Brain microvascular endothelial cell (primary cell): ENCODE measurements at regions not wholly inside any gene's neighbourhood (a gene's known extent, or its start where the extent isn't known, plus 50 kb on each side); places are given as distances from the start of the nearest gene placed in this dataset.

ENCODE experiments used
- DNase-seq: peaks from one replicate; pipeline ENCODE4 v3.0.0-alpha.2; 2020
- H3K27ac ChIP-seq: fragments of 250-450 bp; sonication (Bioruptor Pico); 2 replicates; pipeline ENCODE4 v1.5.1; 2020; ENCODE audit warnings: mild to moderate bottlenecking, moderate library complexity
- H3K27me3 ChIP-seq: fragments of 250-450 bp; sonication (Bioruptor Pico); replicated peaks from 2 replicates; pipeline ENCODE4 v1.5.1; 2020; ENCODE audit warnings: mild to moderate bottlenecking
- H3K36me3 ChIP-seq: fragments of 250-450 bp; sonication (Bioruptor Pico); replicated peaks from 2 replicates; pipeline ENCODE4 v1.5.1; 2020; ENCODE audit warnings: mild to moderate bottlenecking
- H3K4me3 ChIP-seq: 2 replicates; pipeline ENCODE4 v1.5.1; 2011; ENCODE audit warnings: low read depth, mild to moderate bottlenecking, control low read depth, low read length, moderate library complexity
- in situ Hi-C: cut with HindIII; loops from 2 replicates; pipeline ENCODE4 v1.10.0; 2017; ENCODE audit warnings: low sequenced_read_pairs, low pct_ligation_motif_present
- TF ChIP-seq, protein P1 (sequence below): IDR thresholded peaks from 2 replicates; pipeline ENCODE4 v1.5.1; 2011; ENCODE audit warnings: low read depth, mild to moderate bottlenecking, moderate library complexity, low read length, control low read depth, inconsistent platforms; ENCODE audit errors: missing control alignments

DNA sequence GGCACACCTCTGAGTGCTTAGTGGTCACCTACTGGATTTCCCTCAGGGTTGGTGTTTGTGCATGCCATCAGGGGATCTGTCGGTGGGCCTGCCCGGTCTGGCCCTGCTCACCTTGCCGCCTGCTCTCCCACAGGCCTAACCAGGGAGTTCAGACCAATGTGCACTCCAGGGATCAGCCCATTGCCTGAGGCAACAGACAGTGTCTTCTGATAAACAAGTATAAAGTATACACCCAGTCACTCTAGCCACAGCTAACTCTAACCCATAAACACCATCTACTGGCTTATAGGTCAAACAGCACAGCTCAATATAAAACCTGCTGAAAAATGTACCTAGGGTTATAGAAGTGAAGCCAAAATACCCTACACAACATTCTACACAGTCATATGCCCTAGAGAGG lies 1300.0 kb downstream of the PLA2G4A start:
- Histone ChIP-seq H3K27me3 (no peaks in the 10 kb centered on the region), H3K27ac (no peak overlapping the region), H3K36me3 (no peaks in the 10 kb centered on the region), H3K4me3 (no peak overlapping the region)
- in situ Hi-C loops: no loop called here
- DNase-seq: no peak
- TF ChIP-seq, protein P1, sequence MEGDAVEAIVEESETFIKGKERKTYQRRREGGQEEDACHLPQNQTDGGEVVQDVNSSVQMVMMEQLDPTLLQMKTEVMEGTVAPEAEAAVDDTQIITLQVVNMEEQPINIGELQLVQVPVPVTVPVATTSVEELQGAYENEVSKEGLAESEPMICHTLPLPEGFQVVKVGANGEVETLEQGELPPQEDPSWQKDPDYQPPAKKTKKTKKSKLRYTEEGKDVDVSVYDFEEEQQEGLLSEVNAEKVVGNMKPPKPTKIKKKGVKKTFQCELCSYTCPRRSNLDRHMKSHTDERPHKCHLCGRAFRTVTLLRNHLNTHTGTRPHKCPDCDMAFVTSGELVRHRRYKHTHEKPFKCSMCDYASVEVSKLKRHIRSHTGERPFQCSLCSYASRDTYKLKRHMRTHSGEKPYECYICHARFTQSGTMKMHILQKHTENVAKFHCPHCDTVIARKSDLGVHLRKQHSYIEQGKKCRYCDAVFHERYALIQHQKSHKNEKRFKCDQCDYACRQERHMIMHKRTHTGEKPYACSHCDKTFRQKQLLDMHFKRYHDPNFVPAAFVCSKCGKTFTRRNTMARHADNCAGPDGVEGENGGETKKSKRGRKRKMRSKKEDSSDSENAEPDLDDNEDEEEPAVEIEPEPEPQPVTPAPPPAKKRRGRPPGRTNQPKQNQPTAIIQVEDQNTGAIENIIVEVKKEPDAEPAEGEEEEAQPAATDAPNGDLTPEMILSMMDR: no peak

DNA sequence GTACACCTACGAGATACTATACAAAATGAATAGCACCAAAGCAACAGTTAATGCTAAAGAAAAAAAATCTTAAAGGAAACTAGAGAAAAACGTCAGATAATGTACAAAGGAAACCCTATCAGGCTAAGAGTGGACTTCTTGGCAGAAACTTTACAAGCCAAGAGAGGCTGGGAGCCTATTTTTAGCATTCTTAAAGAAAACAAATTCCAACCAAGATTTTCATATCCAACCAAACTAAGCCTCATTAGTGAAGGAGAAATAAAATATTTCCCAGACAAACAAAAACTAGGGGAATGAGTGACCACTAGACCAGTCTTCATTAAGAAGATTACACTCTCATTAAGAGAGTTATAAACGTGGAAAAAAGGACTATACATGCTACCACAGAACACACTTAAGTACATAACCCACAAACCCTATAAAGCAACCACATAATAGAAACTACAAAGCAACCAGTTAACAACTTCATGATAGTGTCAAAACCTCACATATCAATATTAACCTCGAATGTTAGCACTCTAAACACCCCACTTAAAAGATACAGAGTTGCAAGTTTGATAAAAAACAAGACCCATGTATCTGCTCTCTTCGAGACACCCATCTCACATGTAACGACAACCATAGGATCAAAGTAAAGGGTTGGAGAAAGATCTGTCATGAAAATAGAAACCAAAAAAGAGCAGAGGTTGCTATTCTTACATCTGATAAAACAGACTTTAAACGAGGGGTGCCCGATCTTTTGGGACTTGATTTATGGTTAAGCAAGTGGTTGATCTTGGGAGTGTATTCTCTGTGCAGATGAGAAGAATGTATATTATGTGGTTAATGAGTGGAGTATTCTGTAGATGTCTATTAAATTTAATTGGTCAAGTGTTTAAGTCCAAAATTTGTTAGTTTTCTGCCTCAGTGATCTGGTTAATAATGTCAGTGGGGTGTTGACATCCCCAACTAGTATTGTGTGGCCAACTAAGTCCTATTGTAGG lies 1301.4 kb downstream of the PLA2G4A start:
- Histone ChIP-seq H3K27me3 (no peaks in the 10 kb centered on the region), H3K4me3 (no peak overlapping the region), H3K27ac (no peak overlapping the region), H3K36me3 (no peaks in the 10 kb centered on the region)
- TF ChIP-seq, protein P1: no peak
- in situ Hi-C loops: no loop called here
- DNase-seq: no peak

DNA sequence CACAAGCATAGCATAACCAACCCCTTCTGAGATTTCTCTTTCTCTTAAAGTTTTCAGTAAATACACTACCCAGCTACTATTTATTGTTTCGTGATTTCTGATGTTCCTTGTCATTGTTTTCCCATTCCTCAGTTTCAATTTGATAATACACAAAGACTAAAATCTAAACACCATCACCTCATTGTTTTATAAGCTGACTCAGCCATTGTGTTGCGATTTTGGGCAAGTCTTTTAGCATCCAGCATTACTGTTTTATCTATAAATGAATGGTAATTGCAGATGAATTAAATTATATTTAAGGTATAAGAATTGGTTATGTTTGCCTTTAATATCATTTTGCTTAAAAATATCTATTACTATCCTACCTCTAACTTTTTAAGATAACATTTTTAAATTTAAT lies 1308.5 kb downstream of the PLA2G4A start:
- Histone ChIP-seq H3K27me3 (no peaks in the 10 kb centered on the region), H3K36me3 (no peaks in the 10 kb centered on the region), H3K4me3 (no peak overlapping the region), H3K27ac (no peak overlapping the region)
- TF ChIP-seq, protein P1: no peak
- DNase-seq: no peak
- in situ Hi-C loops: no loop called here

DNA sequence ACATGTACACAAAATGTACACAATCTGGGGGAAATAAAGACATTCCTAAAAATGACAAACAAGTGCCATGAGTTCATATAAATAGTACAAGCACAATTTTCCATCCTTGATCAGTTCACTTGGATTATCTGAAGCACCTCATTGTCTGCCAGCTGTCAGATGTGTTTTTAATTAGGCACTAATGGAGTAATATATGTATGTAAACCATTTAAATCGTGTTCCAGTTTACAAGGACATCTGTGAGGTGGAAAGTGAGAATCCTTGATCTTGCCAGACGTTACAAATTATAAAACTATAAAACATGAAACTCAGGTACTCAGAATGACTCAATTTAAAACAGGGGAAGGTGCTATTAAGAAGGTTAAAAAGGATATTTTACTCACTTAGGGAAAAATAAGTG lies 1312.2 kb downstream of the PLA2G4A start:
- in situ Hi-C loops: no loop called here
- H3K27ac ChIP-seq: no peak overlapping the region
- H3K27me3 ChIP-seq: no peaks in the 10 kb centered on the region
- H3K36me3 ChIP-seq: no peaks in the 10 kb centered on the region
- no peak for DNase-seq
- TF ChIP-seq, protein P1: no peak
- H3K4me3 ChIP-seq: no peak overlapping the region

DNA sequence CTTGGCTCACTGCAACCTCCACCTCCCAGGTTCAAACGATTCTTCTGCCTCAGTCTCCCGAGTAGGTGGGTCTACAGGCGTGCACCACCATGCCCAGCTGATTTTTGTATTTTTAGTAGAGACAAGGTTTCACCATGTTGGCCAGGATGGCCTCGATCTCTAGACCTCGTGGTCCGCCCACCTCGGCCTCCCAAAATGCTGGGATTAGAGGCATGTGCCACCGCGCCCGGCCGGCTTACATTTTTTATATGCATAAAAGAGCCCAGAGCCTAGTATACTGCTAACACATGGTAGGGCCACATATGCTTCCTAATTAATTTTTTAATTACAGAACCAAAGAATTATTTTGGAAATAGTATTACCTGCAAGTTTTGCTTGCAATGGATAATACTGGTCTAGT lies 1325.4 kb downstream of the PLA2G4A start:
- Histone ChIP-seq H3K36me3 (no peaks in the 10 kb centered on the region), H3K27me3 (no peaks in the 10 kb centered on the region), H3K4me3 (no peak overlapping the region), H3K27ac (no peak overlapping the region)
- TF ChIP-seq, protein P1: no peak
- DNase-seq: no peak
- in situ Hi-C loops: no loop called here
